GM18870 (cell line): ENCODE measurements at regions not wholly inside any gene's neighbourhood (a gene's known extent, or its start where the extent isn't known, plus 50 kb on each side); places are given as distances from the start of the nearest gene placed in this dataset.

Experiments used
- ATAC-seq: cut with Tn5 transposase; IDR thresholded peaks from one replicate; pipeline ENCODE4 v1.9.1; 2021; ENCODE audit warnings: moderate library complexity; ENCODE audit not compliant: unreplicated experiment

- ATAC-seq: no peak
These were observed 89.1 kb upstream of the E2F3 start for GRCh38 chr6:20312606-20313005.

DNA sequence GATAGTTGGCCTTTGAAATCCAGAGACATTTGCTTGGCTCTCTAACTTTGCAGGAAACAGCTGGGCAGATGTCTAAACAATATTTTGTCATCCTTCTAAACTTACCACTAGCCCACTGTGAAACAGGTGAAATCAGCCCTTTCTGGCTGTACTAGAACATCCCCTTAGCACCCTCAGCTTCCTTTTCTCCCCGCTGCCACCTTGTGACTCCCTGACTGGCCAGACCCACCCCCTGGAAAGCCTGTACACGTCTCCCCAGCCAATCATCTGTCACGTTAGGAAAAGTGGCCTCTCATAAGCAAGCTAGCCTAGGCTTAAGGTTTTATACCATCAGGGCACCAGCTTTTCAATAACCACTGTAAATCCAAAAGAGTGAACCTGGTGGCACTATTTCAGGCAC lies 88.6 kb upstream of the E2F3 start:
- no peak for ATAC-seq

GRCh38 chr6:20313960-20314530 lies 87.6 kb upstream of the E2F3 start:
- ATAC-seq: no peak

DNA sequence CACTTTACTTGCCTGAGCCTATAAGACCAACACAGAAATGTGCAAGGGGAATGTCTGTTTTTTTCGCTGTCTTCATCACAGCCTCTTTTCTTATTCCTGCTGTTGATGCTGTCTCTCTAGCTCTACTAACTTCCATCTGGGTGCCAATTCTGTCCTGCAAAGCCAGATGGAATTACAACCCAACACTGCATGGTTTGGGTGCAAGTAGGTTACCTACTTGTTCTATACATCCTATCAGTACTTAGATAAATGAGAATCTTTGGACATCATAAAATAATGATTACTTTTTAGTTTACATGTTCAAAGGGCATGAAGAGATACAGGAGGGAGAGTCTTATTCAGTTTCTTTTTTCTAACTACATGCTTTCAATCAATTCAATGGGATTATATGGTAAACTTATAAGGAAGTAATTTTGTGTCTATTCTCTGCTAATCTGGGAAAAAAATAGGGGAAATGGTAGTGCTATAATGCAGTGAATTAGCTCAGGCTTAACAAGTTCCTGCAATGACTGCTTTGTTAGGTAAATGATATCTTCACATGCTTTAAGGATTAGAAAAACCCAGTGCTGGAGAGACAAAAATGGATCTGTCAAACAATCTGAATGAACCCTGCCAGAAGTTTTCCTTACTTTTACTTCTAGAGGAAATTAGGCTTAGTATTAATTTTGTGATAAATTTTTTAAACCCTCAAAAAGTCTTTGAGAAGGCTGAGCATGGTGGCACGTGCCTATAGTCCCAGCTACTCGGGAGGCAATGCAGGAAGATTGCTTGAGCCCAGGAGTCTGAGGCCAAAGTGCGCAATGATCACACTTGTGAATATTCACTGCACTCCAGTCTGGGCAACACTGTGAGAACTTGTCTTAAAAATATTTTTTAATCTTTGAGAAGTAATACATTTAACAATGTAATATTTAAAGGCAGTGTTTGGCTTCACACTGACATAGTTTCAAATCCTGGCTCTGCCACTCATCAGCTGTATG lies 86.5 kb upstream of the E2F3 start:
- no peak for ATAC-seq

- no peak for ATAC-seq
These were observed 84.2 kb upstream of the E2F3 start for GRCh38 chr6:20317430-20317829.

GRCh38 chr6:20318851-20319387 lies 82.8 kb upstream of the E2F3 start:
- no peak for ATAC-seq

DNA sequence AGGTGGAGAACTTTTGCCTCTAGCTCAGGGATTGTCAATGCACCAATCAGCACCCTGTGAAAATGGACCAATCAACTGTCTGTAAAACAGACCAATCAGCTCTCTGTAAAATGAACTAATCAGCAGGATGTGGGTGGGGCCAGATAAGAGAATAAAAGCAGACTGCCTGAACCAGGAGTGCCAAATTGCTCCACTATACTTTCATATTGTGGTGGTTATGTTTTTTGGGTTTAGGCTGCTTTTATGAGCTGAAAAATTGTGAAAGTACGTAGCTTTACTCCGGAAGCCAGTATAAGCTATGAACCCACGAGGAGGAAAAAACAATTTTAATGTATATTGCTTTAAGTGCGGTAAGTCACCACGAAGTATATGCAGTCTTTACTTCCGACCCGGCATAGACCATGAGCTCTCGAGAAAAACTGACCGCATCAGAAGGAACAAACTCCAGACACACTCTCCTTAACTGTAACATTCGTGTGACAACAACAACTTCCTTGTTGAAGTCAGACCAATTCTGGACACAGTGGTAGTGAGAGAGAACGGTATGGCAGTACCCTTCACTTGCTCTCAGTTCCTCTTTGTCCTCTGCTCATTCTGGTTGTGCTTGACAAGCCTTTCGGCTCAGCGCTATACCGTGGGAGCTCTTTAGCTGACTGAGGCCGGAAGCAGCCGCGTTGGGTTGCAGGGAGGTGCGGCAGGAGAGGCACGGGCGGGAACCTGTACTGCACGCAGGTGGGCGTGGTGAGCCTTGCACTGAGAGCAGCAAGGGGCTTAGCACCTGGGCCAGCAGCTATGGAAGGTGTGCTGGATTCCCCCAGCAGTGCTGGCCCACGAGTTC lies 81.9 kb upstream of the E2F3 start:
- peak; percentile 98 for ATAC-seq

DNA sequence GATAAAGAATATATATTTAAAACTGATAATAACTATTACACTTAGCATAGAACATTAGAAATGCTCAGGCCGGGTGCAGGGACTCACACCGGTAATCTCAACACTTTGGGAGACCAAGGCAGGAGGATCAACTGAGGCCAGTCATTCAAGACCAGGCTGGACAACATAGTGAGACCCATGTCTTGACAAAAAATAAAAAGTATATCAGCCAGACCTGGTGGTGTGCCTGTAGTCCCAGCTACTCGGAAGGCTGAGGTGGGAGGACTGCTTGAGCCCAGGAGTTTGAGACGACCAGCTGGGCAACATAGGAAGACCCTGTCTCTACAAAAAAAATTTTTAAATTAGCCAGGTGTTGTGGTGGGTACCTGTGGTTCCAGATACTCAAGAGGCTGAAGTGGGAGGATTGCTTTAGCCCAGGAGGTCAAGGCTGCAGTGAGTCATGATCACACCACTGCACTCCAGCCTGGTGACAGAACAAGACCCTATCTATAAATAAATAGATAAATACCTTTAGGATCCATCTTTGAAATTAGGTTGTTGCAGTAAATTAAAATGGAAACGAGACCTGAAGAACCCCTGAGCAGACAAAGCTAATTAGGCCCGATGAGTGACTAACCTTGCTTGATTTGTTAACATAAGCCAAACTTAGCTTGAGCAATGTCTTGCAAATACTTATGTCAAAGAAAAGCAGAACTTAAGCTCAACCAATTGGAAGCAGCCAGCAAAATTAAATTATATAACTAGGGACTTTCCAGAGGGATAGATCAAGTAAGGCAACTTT lies 75.8 kb upstream of the E2F3 start:
- ATAC-seq: no peak

GRCh38 chr6:20326422-20326728 lies 75.3 kb upstream of the E2F3 start:
- ATAC-seq: no peak

- ATAC-seq: no peak
These were observed 74.5 kb upstream of the E2F3 start for GRCh38 chr6:20327141-20327540.

- ATAC-seq: no peak
These were observed 73.3 kb upstream of the E2F3 start for GRCh38 chr6:20328266-20328923.

DNA sequence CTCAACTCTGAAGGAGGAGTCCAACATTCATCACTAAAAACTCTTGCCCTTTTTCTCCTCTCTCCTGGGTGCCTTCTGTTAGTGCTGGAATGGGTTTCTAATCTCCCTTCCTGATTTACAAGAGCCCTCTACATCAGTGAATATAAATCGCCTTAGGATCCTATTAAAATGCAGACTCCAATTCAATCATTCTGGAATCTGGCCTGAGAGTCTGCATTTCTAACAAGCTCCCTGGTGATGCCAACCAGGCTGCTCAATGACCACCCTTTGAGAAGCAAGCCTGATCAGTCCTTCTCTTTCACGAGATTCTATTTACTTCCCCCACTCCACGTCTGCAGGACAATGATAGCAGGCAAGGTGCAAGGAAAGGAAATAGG lies 72.8 kb upstream of the E2F3 start:
- no peak for ATAC-seq

GRCh38 chr6:20331042-20331441 lies 70.6 kb upstream of the E2F3 start:
- ATAC-seq: no peak

DNA sequence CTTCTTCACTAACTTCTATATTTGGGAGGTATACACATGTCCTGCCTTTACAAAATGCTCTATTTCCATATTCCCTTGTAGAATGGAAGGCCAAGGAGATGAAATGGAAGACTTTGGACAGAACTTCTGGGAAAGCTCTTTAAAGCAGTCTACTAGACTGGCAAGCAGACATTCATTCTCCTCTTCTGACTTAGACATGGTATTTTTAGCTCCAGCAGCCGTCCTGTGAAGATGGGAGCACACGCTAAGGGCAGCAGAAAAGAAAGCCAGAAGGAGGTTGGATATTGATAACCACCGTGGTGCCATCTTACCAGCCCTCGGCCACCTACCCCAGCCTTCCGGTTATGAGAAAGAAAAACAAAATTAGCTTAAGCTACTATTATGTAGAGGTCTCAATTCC lies 70.1 kb upstream of the E2F3 start:
- no peak for ATAC-seq

- ATAC-seq: no peak
These were observed 69.2 kb upstream of the E2F3 start for GRCh38 chr6:20332441-20333006.

- no peak for ATAC-seq
These were observed 67.9 kb upstream of the E2F3 start for GRCh38 chr6:20333721-20334269.

DNA sequence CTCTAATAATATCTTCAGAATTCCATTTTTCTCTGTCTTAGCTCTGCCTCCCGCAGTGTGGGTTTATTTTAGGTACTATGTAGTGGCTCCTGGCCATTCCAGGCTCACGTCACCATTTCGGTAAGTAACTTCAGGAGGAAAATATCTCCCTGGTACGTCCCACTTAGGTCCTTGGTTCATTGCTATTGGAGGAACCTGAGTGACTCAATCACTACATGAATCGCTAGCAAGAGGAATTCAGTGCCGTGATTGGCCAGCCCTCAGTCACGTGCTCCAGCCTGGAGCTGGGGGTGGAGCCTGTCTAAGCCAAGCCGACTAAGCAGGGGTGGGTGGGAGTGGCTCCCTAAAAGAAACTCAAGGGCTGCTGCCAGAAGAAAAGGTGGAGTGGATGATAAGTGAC lies 67.3 kb upstream of the E2F3 start:
- no peak for ATAC-seq

DNA sequence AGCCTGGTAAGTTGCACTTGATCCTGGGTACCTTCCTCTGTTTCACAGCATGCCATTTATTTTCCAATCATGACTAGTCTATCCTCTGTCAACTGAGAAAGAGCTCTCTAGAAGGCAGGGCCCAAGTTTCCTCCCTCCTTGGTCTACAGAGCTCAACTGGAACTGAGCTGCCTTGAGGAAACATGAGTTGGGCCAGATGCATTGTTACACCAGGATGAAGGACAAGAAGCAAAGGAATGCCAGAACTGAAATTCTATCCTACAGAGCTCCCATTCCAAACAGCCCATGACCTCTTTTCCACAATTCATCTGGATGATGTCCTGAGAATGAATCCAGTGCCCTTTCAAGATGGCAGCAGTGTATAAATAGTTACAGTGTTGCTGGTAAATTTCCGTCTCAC lies 66.7 kb upstream of the E2F3 start:
- no peak for ATAC-seq

DNA sequence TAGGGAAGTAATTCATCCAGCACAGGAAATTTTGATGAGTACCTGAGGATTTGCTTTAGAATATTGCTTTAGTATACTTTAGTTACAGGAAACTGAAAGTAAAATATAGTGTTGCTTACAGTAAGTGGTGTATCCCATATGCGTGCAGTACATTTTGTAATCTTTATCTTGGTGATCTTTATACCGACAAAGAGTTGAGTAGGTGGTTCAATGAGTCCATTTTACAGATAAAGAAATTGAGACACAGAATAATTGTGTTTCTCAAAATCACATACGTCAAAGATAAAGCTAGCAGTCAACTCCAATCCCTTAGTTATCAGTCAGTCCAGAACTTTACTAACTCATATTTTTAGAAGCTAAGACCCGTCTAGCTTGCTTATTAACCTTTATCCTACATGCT lies 65.8 kb upstream of the E2F3 start:
- no peak for ATAC-seq

- ATAC-seq: no peak
These were observed 63.5 kb upstream of the E2F3 start for GRCh38 chr6:20338156-20338555.
